ENCODE measurements at regions not wholly inside any gene's neighbourhood (a gene's known extent, or its start where the extent isn't known, plus 50 kb on each side); places are given as distances from the start of the nearest gene placed in this dataset.

- DNase-seq = no peak
These were observed 607.9 kb upstream of the KCNMB2 start for GRCh38 chr3:177928172-177928873.

GRCh38 chr3:177929310-177929709 lies 606.9 kb upstream of the KCNMB2 start:
- DNase-seq = no peak

- no peak for DNase-seq
These were observed 605.5 kb upstream of the KCNMB2 start for GRCh38 chr3:177930771-177931170.

GRCh38 chr3:177931346-177931745 lies 604.9 kb upstream of the KCNMB2 start:
- DNase-seq = no peak

- DNase-seq = no peak
These were observed 603.9 kb upstream of the KCNMB2 start for GRCh38 chr3:177932346-177932745.

- no peak for DNase-seq
These were observed 603.2 kb upstream of the KCNMB2 start for GRCh38 chr3:177932750-177933660.

GRCh38 chr3:177934001-177934891 lies 602.0 kb upstream of the KCNMB2 start:
- no peak for DNase-seq

GRCh38 chr3:177935047-177935446 lies 601.2 kb upstream of the KCNMB2 start:
- no peak for DNase-seq

- DNase-seq = no peak
These were observed 599.5 kb upstream of the KCNMB2 start for GRCh38 chr3:177936721-177937120.

- DNase-seq = no peak
These were observed 593.3 kb upstream of the KCNMB2 start for GRCh38 chr3:177942911-177943310.

GRCh38 chr3:177944228-177944661 lies 592.0 kb upstream of the KCNMB2 start:
- no peak for DNase-seq

GRCh38 chr3:177946048-177946447 lies 590.2 kb upstream of the KCNMB2 start:
- no peak for DNase-seq

GRCh38 chr3:177946497-177946896 lies 589.7 kb upstream of the KCNMB2 start:
- no peak for DNase-seq

GRCh38 chr3:177946936-177947335 lies 589.3 kb upstream of the KCNMB2 start:
- DNase-seq = no peak

GRCh38 chr3:177947901-177948300 lies 588.3 kb upstream of the KCNMB2 start:
- DNase-seq = no peak

GRCh38 chr3:177948716-177949425 lies 587.4 kb upstream of the KCNMB2 start:
- DNase-seq = no peak

- DNase-seq = no peak
These were observed 577.0 kb upstream of the KCNMB2 start for GRCh38 chr3:177959188-177959587.

GRCh38 chr3:177960014-177960413 lies 576.2 kb upstream of the KCNMB2 start:
- DNase-seq = no peak

- DNase-seq = no peak
These were observed 575.5 kb upstream of the KCNMB2 start for GRCh38 chr3:177960722-177961121.

- no peak for DNase-seq
These were observed 574.5 kb upstream of the KCNMB2 start for GRCh38 chr3:177961784-177962183.

- DNase-seq = no peak
These were observed 569.7 kb upstream of the KCNMB2 start for GRCh38 chr3:177966493-177966892.

GRCh38 chr3:177968891-177969290 lies 567.3 kb upstream of the KCNMB2 start:
- no peak for DNase-seq

Data from stimulated activated CD4-positive, alpha-beta T cell treated with anti-CD3 and anti-CD28 coated beads, Interleukin-1b, Interleukin-23, amount 100 ng/mL, for 48 hours (primary cell).